ENCODE measurements at regions not wholly inside any gene's neighbourhood (a gene's known extent, or its start where the extent isn't known, plus 50 kb on each side); places are given as distances from the start of the nearest gene placed in this dataset.

- no peak for DNase-seq (ENCODE audit: extremely low spot score)
- TF ChIP-seq L3MBTL2 (conservative IDR thresholded peaks at IDR 0.05) (no peak), SUZ12 (IDR thresholded peaks at IDR 0.05) (no peak), FOXK2 (IDR thresholded peaks at IDR 0.05) (no peak), ARNT (IDR thresholded peaks at IDR 0.05) (no peak), ZNF384 (IDR thresholded peaks at IDR 0.05) (no peak)
- CTCF ChIA-PET = no interaction called here
- POLR2A ChIA-PET = no interaction called here
These were observed 654.9 kb upstream of the GBE1 start for GRCh38 chr3:82416349-82416748.

DNA sequence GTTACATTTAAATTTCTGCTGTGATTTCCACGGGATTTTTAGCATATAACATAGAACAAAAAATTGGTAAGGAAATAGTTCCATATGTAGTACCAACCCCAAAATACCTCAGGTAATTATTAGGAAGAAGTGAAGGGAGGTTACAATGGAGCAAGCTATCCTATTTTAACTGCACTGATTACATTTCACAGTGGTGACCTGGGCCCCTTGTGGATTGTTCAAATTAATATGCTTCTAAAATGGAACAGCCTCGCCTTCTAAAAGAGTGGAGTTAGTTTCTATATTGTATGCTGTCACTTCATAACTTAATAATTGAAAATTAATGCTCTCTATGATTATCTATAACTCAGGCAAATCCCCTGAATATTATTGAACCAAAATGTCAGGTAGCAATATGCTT is 651.7 kb upstream of the GBE1 start:
- DNase-seq (ENCODE audit: extremely low spot score) = no peak
- TF ChIP-seq SP1 (IDR thresholded peaks at IDR 0.05) (no peak), ARNT (IDR thresholded peaks at IDR 0.05) (no peak), ELF4 (IDR thresholded peaks at IDR 0.05) (no peak), SUZ12 (IDR thresholded peaks at IDR 0.05) (no peak), CTBP1 (IDR thresholded peaks at IDR 0.05; ENCODE audit: borderline replicate concordance) (no peak), FOXK2 (IDR thresholded peaks at IDR 0.05) (no peak), L3MBTL2 (conservative IDR thresholded peaks at IDR 0.05) (no peak), ZNF384 (IDR thresholded peaks at IDR 0.05) (no peak), FOXM1 (IDR thresholded peaks at IDR 0.05; ENCODE audit: borderline replicate concordance) (no peak)
- ChIA-PET POLR2A (no interaction called here), CTCF (no interaction called here)

DNA sequence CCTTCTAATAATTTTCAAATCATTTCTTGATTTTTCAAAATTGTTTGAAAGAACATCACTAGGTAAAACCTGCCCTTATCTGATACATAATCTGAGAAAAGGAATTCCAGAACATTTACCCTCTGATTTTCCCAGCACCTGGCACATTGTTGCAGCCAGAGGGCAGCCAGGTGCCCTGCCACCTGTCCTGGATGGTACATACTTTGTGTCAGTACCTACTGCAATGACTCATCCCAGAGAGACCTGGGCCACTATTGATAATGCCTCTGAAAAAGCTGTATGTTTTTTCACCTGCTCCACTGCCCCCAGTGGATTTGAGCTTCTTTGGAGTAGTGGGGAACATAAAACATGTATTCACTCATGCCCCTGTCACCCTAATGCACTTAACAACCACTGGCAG is 648.9 kb upstream of the GBE1 start:
- CTCF ChIA-PET = no interaction called here
- DNase-seq (ENCODE audit: extremely low spot score) = no peak
- POLR2A ChIA-PET = no interaction called here
- TF ChIP-seq, protein P1, sequence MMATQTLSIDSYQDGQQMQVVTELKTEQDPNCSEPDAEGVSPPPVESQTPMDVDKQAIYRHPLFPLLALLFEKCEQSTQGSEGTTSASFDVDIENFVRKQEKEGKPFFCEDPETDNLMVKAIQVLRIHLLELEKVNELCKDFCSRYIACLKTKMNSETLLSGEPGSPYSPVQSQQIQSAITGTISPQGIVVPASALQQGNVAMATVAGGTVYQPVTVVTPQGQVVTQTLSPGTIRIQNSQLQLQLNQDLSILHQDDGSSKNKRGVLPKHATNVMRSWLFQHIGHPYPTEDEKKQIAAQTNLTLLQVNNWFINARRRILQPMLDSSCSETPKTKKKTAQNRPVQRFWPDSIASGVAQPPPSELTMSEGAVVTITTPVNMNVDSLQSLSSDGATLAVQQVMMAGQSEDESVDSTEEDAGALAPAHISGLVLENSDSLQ (IDR thresholded peaks at IDR 0.05) = no peak
- no peak for TF ChIP-seq LEF1 (IDR thresholded peaks at IDR 0.05; ENCODE audit: borderline replicate concordance)

- DNase-seq (ENCODE audit: extremely low spot score) = no peak
- POLR2A ChIA-PET = no interaction called here
- CTCF ChIA-PET = no interaction called here
- TF ChIP-seq CTBP1 (IDR thresholded peaks at IDR 0.05; ENCODE audit: borderline replicate concordance) (no peak), L3MBTL2 (conservative IDR thresholded peaks at IDR 0.05) (no peak), LEF1 (IDR thresholded peaks at IDR 0.05; ENCODE audit: borderline replicate concordance) (no peak), BHLHE40 (IDR thresholded peaks at IDR 0.05; ENCODE audit: borderline replicate concordance) (no peak), SUZ12 (IDR thresholded peaks at IDR 0.05) (no peak), ZNF384 (IDR thresholded peaks at IDR 0.05) (no peak), ELF4 (IDR thresholded peaks at IDR 0.05) (no peak), FOXM1 (IDR thresholded peaks at IDR 0.05; ENCODE audit: borderline replicate concordance) (no peak), ARNT (IDR thresholded peaks at IDR 0.05) (no peak), TARDBP (IDR thresholded peaks at IDR 0.05) (no peak), FOXK2 (IDR thresholded peaks at IDR 0.05) (no peak), HDGF (IDR thresholded peaks at IDR 0.05; ENCODE audit: borderline replicate concordance) (no peak), FOXA1 (IDR thresholded peaks at IDR 0.05) (no peak), SP1 (IDR thresholded peaks at IDR 0.05) (no peak), NFRKB (IDR thresholded peaks at IDR 0.05) (no peak)
- TF ChIP-seq, protein P1 (IDR thresholded peaks at IDR 0.05) = no peak
These were observed 648.4 kb upstream of the GBE1 start for GRCh38 chr3:82409842-82410241.

- ChIA-PET POLR2A (no interaction called here), CTCF (interaction anchor here (0.5 kb wide), 1 partner anchor 1234 kb away, joined by 3 read pairs; no protein-coding TSS in a partner anchor)
- TF ChIP-seq NFRKB (IDR thresholded peaks at IDR 0.05) = no peak
- TF ChIP-seq, protein P1 (IDR thresholded peaks at IDR 0.05) = no peak
- no peak for TF ChIP-seq ARNT (IDR thresholded peaks at IDR 0.05)
- TF ChIP-seq FOXK2 (IDR thresholded peaks at IDR 0.05) = no peak
- TF ChIP-seq TARDBP (IDR thresholded peaks at IDR 0.05) = no peak
- TF ChIP-seq LEF1 (IDR thresholded peaks at IDR 0.05; ENCODE audit: borderline replicate concordance) = no peak
- no peak for TF ChIP-seq CTBP1 (IDR thresholded peaks at IDR 0.05; ENCODE audit: borderline replicate concordance)
- TF ChIP-seq ZNF384 (IDR thresholded peaks at IDR 0.05) = no peak
- no peak for TF ChIP-seq ELF4 (IDR thresholded peaks at IDR 0.05)
- no peak for TF ChIP-seq SUZ12 (IDR thresholded peaks at IDR 0.05)
- no peak for TF ChIP-seq BHLHE40 (IDR thresholded peaks at IDR 0.05; ENCODE audit: borderline replicate concordance)
- no peak for TF ChIP-seq SP1 (IDR thresholded peaks at IDR 0.05)
- TF ChIP-seq HDGF (IDR thresholded peaks at IDR 0.05; ENCODE audit: borderline replicate concordance) = no peak
- no peak for TF ChIP-seq FOXA1 (IDR thresholded peaks at IDR 0.05)
- TF ChIP-seq L3MBTL2 (conservative IDR thresholded peaks at IDR 0.05) = no peak
- no peak for TF ChIP-seq FOXM1 (IDR thresholded peaks at IDR 0.05; ENCODE audit: borderline replicate concordance)
- DNase-seq (ENCODE audit: extremely low spot score) = no peak
These were observed 630.8 kb upstream of the GBE1 start for GRCh38 chr3:82392203-82392775.

- CTCF ChIA-PET = no interaction called here
- no peak for TF ChIP-seq HDGF (IDR thresholded peaks at IDR 0.05; ENCODE audit: borderline replicate concordance)
- no peak for TF ChIP-seq FOXM1 (IDR thresholded peaks at IDR 0.05; ENCODE audit: borderline replicate concordance)
- TF ChIP-seq BHLHE40 (IDR thresholded peaks at IDR 0.05; ENCODE audit: borderline replicate concordance) = no peak
- no peak for TF ChIP-seq CTBP1 (IDR thresholded peaks at IDR 0.05; ENCODE audit: borderline replicate concordance)
- no peak for TF ChIP-seq LEF1 (IDR thresholded peaks at IDR 0.05; ENCODE audit: borderline replicate concordance)
- TF ChIP-seq ARNT (IDR thresholded peaks at IDR 0.05) = no peak
- TF ChIP-seq TARDBP (IDR thresholded peaks at IDR 0.05) = no peak
- TF ChIP-seq SP1 (IDR thresholded peaks at IDR 0.05) = no peak
- TF ChIP-seq ZNF384 (IDR thresholded peaks at IDR 0.05) = no peak
- TF ChIP-seq SUZ12 (IDR thresholded peaks at IDR 0.05) = no peak
- TF ChIP-seq ELF4 (IDR thresholded peaks at IDR 0.05) = no peak
- TF ChIP-seq, protein P1 (IDR thresholded peaks at IDR 0.05) = no peak
- no peak for TF ChIP-seq FOXK2 (IDR thresholded peaks at IDR 0.05)
- no peak for TF ChIP-seq L3MBTL2 (conservative IDR thresholded peaks at IDR 0.05)
- TF ChIP-seq FOXA1 (IDR thresholded peaks at IDR 0.05) = no peak
- no peak for TF ChIP-seq NFRKB (IDR thresholded peaks at IDR 0.05)
- POLR2A ChIA-PET = no interaction called here
- no peak for DNase-seq (ENCODE audit: extremely low spot score)
These were observed 629.4 kb upstream of the GBE1 start for GRCh38 chr3:82390868-82391267.

All from HEK293T (cell line).